Trophoblast cell (in vitro differentiated cells and primary cell): ENCODE measurements at regions not wholly inside any gene's neighbourhood (a gene's known extent, or its start where the extent isn't known, plus 50 kb on each side); places are given as distances from the start of the nearest gene placed in this dataset.

Experiments used
- DNase-seq, 2 donors: peaks; one replicate each; pipeline ENCODE4 v3.0.0-alpha.2; 2016
- H2AFZ ChIP-seq: 2 replicates; pipeline ENCODE4 v1.6.1; 2013; ENCODE audit warnings: low read length, moderate library complexity, mild to moderate bottlenecking; ENCODE audit not compliant: insufficient read depth, poor library complexity
- H2AK5ac ChIP-seq: 2 replicates; pipeline ENCODE4 v1.6.1; 2013; ENCODE audit warnings: mild to moderate bottlenecking, low read length
- H2BK120ac ChIP-seq: 2 replicates; pipeline ENCODE4 v1.6.1; 2013; ENCODE audit warnings: low read length, mild to moderate bottlenecking, moderate library complexity; ENCODE audit not compliant: insufficient read depth, poor library complexity
- H2BK12ac ChIP-seq: 2 replicates; pipeline ENCODE4 v1.6.1; 2013; ENCODE audit warnings: mild to moderate bottlenecking, low read length, moderate library complexity
- H2BK5ac ChIP-seq: 2 replicates; pipeline ENCODE4 v1.6.1; 2013; ENCODE audit warnings: low read length, low read depth, moderate library complexity, mild to moderate bottlenecking; ENCODE audit not compliant: poor library complexity
- H3K14ac ChIP-seq: 2 replicates; pipeline ENCODE4 v1.6.1; 2013; ENCODE audit warnings: mild to moderate bottlenecking, low read length
- H3K18ac ChIP-seq: 2 replicates; pipeline ENCODE4 v1.6.1; 2013; ENCODE audit warnings: mild to moderate bottlenecking, low read length
- H3K23ac ChIP-seq: 2 replicates; pipeline ENCODE4 v1.6.1; 2013; ENCODE audit warnings: low read length
- H3K27ac ChIP-seq: 2 replicates; pipeline ENCODE4 v1.5.1; 2013; ENCODE audit warnings: low read depth, mild to moderate bottlenecking, inconsistent platforms, low read length, moderate library complexity
- H3K27me3 ChIP-seq: 2 replicates; pipeline ENCODE4 v1.6.1; 2013; ENCODE audit warnings: inconsistent platforms, mild to moderate bottlenecking, low read length, moderate library complexity; ENCODE audit not compliant: insufficient read depth
- H3K36me3 ChIP-seq, 2 experiments: 1 replicate in 1 of 2; 2 replicates in 1 of 2; pipeline ENCODE4 v1.6.1; 2013; ENCODE audit warnings: low read length in 2 of 2, mild to moderate bottlenecking in 2 of 2, moderate library complexity in 1 of 2; ENCODE audit not compliant: insufficient read depth in 2 of 2, control insufficient read depth in 1 of 2
- H3K4ac ChIP-seq: 2 replicates; pipeline ENCODE4 v1.6.1; 2013; ENCODE audit warnings: low read depth, mild to moderate bottlenecking, low read length, moderate library complexity
- H3K4me1 ChIP-seq, 2 experiments: 1 replicate in 1 of 2; 2 replicates in 1 of 2; pipeline ENCODE4 v1.6.1; 2013; ENCODE audit warnings: low read length in 2 of 2, mild to moderate bottlenecking in 2 of 2, moderate library complexity in 1 of 2; ENCODE audit not compliant: insufficient read depth in 2 of 2, control insufficient read depth in 1 of 2
- H3K4me2 ChIP-seq: 2 replicates; pipeline ENCODE4 v1.6.1; 2013; ENCODE audit warnings: inconsistent platforms, mild to moderate bottlenecking, low read length, moderate library complexity
- H3K4me3 ChIP-seq: 2 replicates; pipeline ENCODE4 v1.5.1; 2013; ENCODE audit warnings: mild to moderate bottlenecking, low read depth, low read length, inconsistent platforms
- H3K79me1 ChIP-seq: one replicate; pipeline ENCODE4 v1.6.1; 2013; ENCODE audit warnings: low read length
- H3K79me2 ChIP-seq: 2 replicates; pipeline ENCODE4 v1.6.1; 2013; ENCODE audit warnings: low read length, mild to moderate bottlenecking; ENCODE audit not compliant: control insufficient read depth, insufficient read depth, poor library complexity
- H3K9ac ChIP-seq: 2 replicates; pipeline ENCODE4 v1.6.1; 2013; ENCODE audit warnings: mild to moderate bottlenecking, low read length
- H3K9me3 ChIP-seq: 2 replicates; pipeline ENCODE4 v1.6.1; 2013; ENCODE audit warnings: low read depth, mild to moderate bottlenecking, control low read depth, inconsistent platforms, low read length; ENCODE audit not compliant: insufficient read depth
- H4K12ac ChIP-seq: 2 replicates; pipeline ENCODE4 v1.6.1; 2013; ENCODE audit warnings: low read depth, mild to moderate bottlenecking, low read length, moderate library complexity
- H4K8ac ChIP-seq: 2 replicates; pipeline ENCODE4 v1.6.1; 2013; ENCODE audit warnings: low read depth, mild to moderate bottlenecking, low read length, moderate library complexity
- H4K91ac ChIP-seq: one replicate; pipeline ENCODE4 v1.6.1; 2013; ENCODE audit warnings: low read depth, mild to moderate bottlenecking, low read length, moderate library complexity
- WGBS: extraction: QIAGEN DNeasy Blood & Tissue Kit; methylation state at CpG from one replicate; pipeline ENCODE4 v1.1.7; 2013; ENCODE audit warnings: missing lambda C conversion rate; ENCODE audit not compliant: insufficient read length, insufficient coverage; ENCODE audit errors: extremely low coverage; 5-methylcytosine and 5-hydroxymethylcytosine counted together

GRCh38 chr10:36073796-36074345, 431.8 kb upstream of the FZD8 start:
- H4K12ac ChIP-seq = no peak overlapping the region
- H3K18ac ChIP-seq = no peak overlapping the region
- H3K36me3 ChIP-seq = no peaks in the 10 kb centered on the region
- H2AK5ac ChIP-seq = no peak overlapping the region
- no peaks in the 10 kb centered on the region for H3K9me3 ChIP-seq
- no peak overlapping the region for H2BK120ac ChIP-seq
- no peak overlapping the region for H2AFZ ChIP-seq
- no peaks in the 10 kb centered on the region for H3K27me3 ChIP-seq
- no peaks in the 10 kb centered on the region for H3K79me2 ChIP-seq
- no CpG with 5 or more reads among the region's 2 CpGs for WGBS
- no peak overlapping the region for H3K4me3 ChIP-seq
- no peak overlapping the region for H2BK5ac ChIP-seq
- DNase-seq = peak; percentile 11 to 64
- H3K4me1 ChIP-seq = no peaks in the 10 kb centered on the region
- H4K91ac ChIP-seq = no peak overlapping the region
- H3K9ac ChIP-seq = no peak overlapping the region
- H3K4ac ChIP-seq = no peak overlapping the region
- no peak overlapping the region for H4K8ac ChIP-seq
- H3K27ac ChIP-seq = no peak overlapping the region
- H3K23ac ChIP-seq = no peak overlapping the region
- no peak overlapping the region for H2BK12ac ChIP-seq
- no peak overlapping the region for H3K14ac ChIP-seq
- no peaks in the 10 kb centered on the region for H3K79me1 ChIP-seq
- H3K4me2 ChIP-seq = no peak overlapping the region

GRCh38 chr10:36068542-36068941, 426.4 kb upstream of the FZD8 start:
- no peaks in the 10 kb centered on the region for H3K36me3 ChIP-seq
- no peak overlapping the region for H3K18ac ChIP-seq
- no peaks in the 10 kb centered on the region for H3K27me3 ChIP-seq
- H3K79me1 ChIP-seq = no peaks in the 10 kb centered on the region
- H3K4me1 ChIP-seq = no peaks in the 10 kb centered on the region
- DNase-seq = no peak
- no peak overlapping the region for H3K23ac ChIP-seq
- H3K4ac ChIP-seq = no peak overlapping the region
- no peak overlapping the region for H2BK12ac ChIP-seq
- H4K12ac ChIP-seq = no peak overlapping the region
- H4K91ac ChIP-seq = no peak overlapping the region
- H3K4me3 ChIP-seq = no peak overlapping the region
- H3K4me2 ChIP-seq = no peak overlapping the region
- no peaks in the 10 kb centered on the region for H3K79me2 ChIP-seq
- no peak overlapping the region for H2BK120ac ChIP-seq
- no peak overlapping the region for H4K8ac ChIP-seq
- H3K9me3 ChIP-seq = peaks cover 12% of the 10 kb centered on the region
- H2AFZ ChIP-seq = no peak overlapping the region
- no peak overlapping the region for H3K14ac ChIP-seq
- H2AK5ac ChIP-seq = no peak overlapping the region
- no peak overlapping the region for H2BK5ac ChIP-seq
- H3K9ac ChIP-seq = no peak overlapping the region
- no peak overlapping the region for H3K27ac ChIP-seq

- no peaks in the 10 kb centered on the region for H3K36me3 ChIP-seq
- no peaks in the 10 kb centered on the region for H3K79me1 ChIP-seq
- H3K9me3 ChIP-seq = peaks cover 12% of the 10 kb centered on the region
- no peak for DNase-seq
- H3K27me3 ChIP-seq = no peaks in the 10 kb centered on the region
- no peaks in the 10 kb centered on the region for H3K79me2 ChIP-seq
- no peak overlapping the region for H2AFZ ChIP-seq
- no peak overlapping the region for H4K8ac ChIP-seq
- no peak overlapping the region for H4K12ac ChIP-seq
- WGBS = no CpG with 5 or more reads among the region's 2 CpGs
- no peak overlapping the region for H3K4me2 ChIP-seq
- H2BK120ac ChIP-seq = no peak overlapping the region
- no peak overlapping the region for H3K27ac ChIP-seq
- H3K14ac ChIP-seq = no peak overlapping the region
- no peak overlapping the region for H2BK12ac ChIP-seq
- H3K4ac ChIP-seq = no peak overlapping the region
- H2AK5ac ChIP-seq = no peak overlapping the region
- H2BK5ac ChIP-seq = no peak overlapping the region
- H3K4me3 ChIP-seq = no peak overlapping the region
- no peak overlapping the region for H3K18ac ChIP-seq
- no peak overlapping the region for H4K91ac ChIP-seq
- H3K23ac ChIP-seq = no peak overlapping the region
- H3K4me1 ChIP-seq = no peaks in the 10 kb centered on the region
- no peak overlapping the region for H3K9ac ChIP-seq
Measured at GRCh38 chr10:36067748-36068147, 425.7 kb upstream of the FZD8 start.

GRCh38 chr10:36066850-36067249, 424.8 kb upstream of the FZD8 start:
- H3K23ac ChIP-seq = no peak overlapping the region
- H3K27me3 ChIP-seq = no peaks in the 10 kb centered on the region
- no peaks in the 10 kb centered on the region for H3K36me3 ChIP-seq
- H3K4me2 ChIP-seq = no peak overlapping the region
- no peak overlapping the region for H2AFZ ChIP-seq
- H3K79me2 ChIP-seq = no peaks in the 10 kb centered on the region
- H2AK5ac ChIP-seq = no peak overlapping the region
- WGBS = no CpG with 5 or more reads among the region's 3 CpGs
- H3K79me1 ChIP-seq = no peaks in the 10 kb centered on the region
- no peak overlapping the region for H3K18ac ChIP-seq
- no peak overlapping the region for H3K14ac ChIP-seq
- no peak overlapping the region for H4K91ac ChIP-seq
- H4K8ac ChIP-seq = no peak overlapping the region
- no peak for DNase-seq
- H4K12ac ChIP-seq = no peak overlapping the region
- H2BK5ac ChIP-seq = no peak overlapping the region
- H3K4me3 ChIP-seq = no peak overlapping the region
- H3K9ac ChIP-seq = no peak overlapping the region
- H2BK120ac ChIP-seq = no peak overlapping the region
- no peak overlapping the region for H3K4ac ChIP-seq
- no peak overlapping the region for H2BK12ac ChIP-seq
- H3K9me3 ChIP-seq = peaks cover 12% of the 10 kb centered on the region
- no peak overlapping the region for H3K27ac ChIP-seq
- H3K4me1 ChIP-seq = no peaks in the 10 kb centered on the region
